Adrenal gland (tissue), 5 donors: ENCODE measurements at regions not wholly inside any gene's neighbourhood (a gene's known extent, or its start where the extent isn't known, plus 50 kb on each side); places are given as distances from the start of the nearest gene placed in this dataset.

Experiments used
- CTCF ChIP-seq, 6 experiments: fragments of 450-650 bp in 4 of 6; fragments of 200-600 bp in 2 of 6; sonication (generic) in 1 of 6; IDR thresholded peaks; 1 replicate in 5 of 6; 2 replicates in 1 of 6; pipeline versions ENCODE4 v1.5.1 to v1.8.0; 2016 to 2021; ENCODE audit warnings: antibody characterized with exemption in 6 of 6, mild to moderate bottlenecking in 2 of 6, moderate library complexity in 1 of 6
- POLR2A ChIP-seq, 2 donors: fragments of 450-650 bp; IDR thresholded peaks; one replicate each; pipeline ENCODE4 v1.6.1; 2017; ENCODE audit warnings: antibody characterized with exemption in 2 of 2, mild to moderate bottlenecking in 2 of 2, moderate library complexity in 1 of 2
- donor health status: DM: no; HTN: no; CAD: no.

GRCh38 chr5:104739905-104740304 is 1177.3 kb upstream of the NUDT12 start:
- no peak for TF ChIP-seq CTCF (IDR thresholded peaks at IDR 0.05)
- TF ChIP-seq POLR2A (IDR thresholded peaks at IDR 0.05), result no peak
